ENCODE measurements at regions not wholly inside any gene's neighbourhood (a gene's known extent, or its start where the extent isn't known, plus 50 kb on each side); places are given as distances from the start of the nearest gene placed in this dataset.

- DNase-seq: peak in 1 of 4 donors; percentile 8
- Histone ChIP-seq H3K4me1 (no peaks in the 10 kb centered on the region), H3K4me3 (no peak overlapping the region), H3K9me3 (no peaks in the 10 kb centered on the region), H3K36me3 (replicated peaks in 1 of 2; ENCODE audit: insufficient read depth in 1 of 2, low read depth in 2 of 2) (no peaks in the 10 kb centered on the region), H3K27me3 (no peaks in the 10 kb centered on the region), H3K27ac (no peak overlapping the region)
- intact Hi-C loops (cut with DNase I): no loop called here
- TF ChIP-seq CTCF (IDR thresholded peaks at IDR 0.05) (peak; percentile 7 to 51 (median 46)), POLR2A (IDR thresholded peaks at IDR 0.05) (no peak)
- WGBS, 2 donors: 25 to 29% methylated on average over 8 of the region's 8 CpGs
- ATAC-seq: no peak
These were observed 273.6 kb downstream of the PAX3 start for GRCh38 chr2:222024932-222025880.

GRCh38 chr2:222017252-222017850, 281.4 kb downstream of the PAX3 start:
- 78 to 83% methylated on average over 4 of the region's 4 CpGs for WGBS, 2 donors
- DNase-seq: no peak

GRCh38 chr2:222013889-222014288, 284.9 kb downstream of the PAX3 start:
- H3K4me1 ChIP-seq: no peaks in the 10 kb centered on the region
- ATAC-seq (no peak), DNase-seq (no peak)
- H3K27ac ChIP-seq: no peak overlapping the region
- H3K27me3 ChIP-seq: no peaks in the 10 kb centered on the region
- H3K9me3 ChIP-seq: no peaks in the 10 kb centered on the region
- intact Hi-C loops (cut with DNase I): no loop called here
- no peak overlapping the region for H3K4me3 ChIP-seq
- TF ChIP-seq POLR2A (IDR thresholded peaks at IDR 0.05): no peak
- H3K36me3 ChIP-seq (replicated peaks in 1 of 2; ENCODE audit: insufficient read depth in 1 of 2, low read depth in 2 of 2): no peaks in the 10 kb centered on the region
- WGBS, 2 donors: 49 to 59% methylated on average over 3 of the region's 3 CpGs

More at GRCh38 chr2:222017252-222017850, 281.4 kb downstream of the PAX3 start:
- no peaks in the 10 kb centered on the region for H3K4me1 ChIP-seq
- intact Hi-C loops (cut with DNase I): no loop called here
- H3K27ac ChIP-seq: no peak overlapping the region
- no peak for ATAC-seq
- no peaks in the 10 kb centered on the region for H3K36me3 ChIP-seq (replicated peaks in 1 of 2; ENCODE audit: insufficient read depth in 1 of 2, low read depth in 2 of 2)
- no peak for TF ChIP-seq CTCF (IDR thresholded peaks at IDR 0.05)
- no peak for TF ChIP-seq POLR2A (IDR thresholded peaks at IDR 0.05)
- no peak overlapping the region for H3K4me3 ChIP-seq
- H3K9me3 ChIP-seq: no peaks in the 10 kb centered on the region
- H3K27me3 ChIP-seq: no peaks in the 10 kb centered on the region

- Histone ChIP-seq H3K9me3 (no peaks in the 10 kb centered on the region), H3K36me3 (replicated peaks in 1 of 2; ENCODE audit: insufficient read depth in 1 of 2, low read depth in 2 of 2) (no peaks in the 10 kb centered on the region), H3K27ac (no peak overlapping the region), H3K4me3 (no peak overlapping the region), H3K27me3 (no peaks in the 10 kb centered on the region), H3K4me1 (no peaks in the 10 kb centered on the region)
- DNase-seq: no peak
- no peak for ATAC-seq
- intact Hi-C loops (cut with DNase I): no loop called here
- TF ChIP-seq POLR2A (IDR thresholded peaks at IDR 0.05) (no peak), CTCF (IDR thresholded peaks at IDR 0.05) (no peak)
- WGBS, 2 donors: 62 to 64% methylated on average over 3 of the region's 3 CpGs
These were observed 298.5 kb downstream of the PAX3 start for GRCh38 chr2:222000326-222000725.

- ATAC-seq: no peak
- no peaks in the 10 kb centered on the region for H3K36me3 ChIP-seq (replicated peaks in 1 of 2; ENCODE audit: insufficient read depth in 1 of 2, low read depth in 2 of 2)
These were observed 299.1 kb downstream of the PAX3 start for GRCh38 chr2:221999717-222000116.

More at GRCh38 chr2:221999717-222000116, 299.1 kb downstream of the PAX3 start:
- 38 to 56% methylated on average over 6 of the region's 6 CpGs for WGBS, 2 donors
- no peaks in the 10 kb centered on the region for H3K4me1 ChIP-seq
- no peaks in the 10 kb centered on the region for H3K27me3 ChIP-seq
- no peak overlapping the region for H3K4me3 ChIP-seq
- DNase-seq: no peak
- no peaks in the 10 kb centered on the region for H3K9me3 ChIP-seq
- TF ChIP-seq CTCF (IDR thresholded peaks at IDR 0.05) (no peak), POLR2A (IDR thresholded peaks at IDR 0.05) (no peak)
- H3K27ac ChIP-seq: no peak overlapping the region
- intact Hi-C loops (cut with DNase I): no loop called here
